HCT116 (cell line): ENCODE measurements at regions not wholly inside any gene's neighbourhood (a gene's known extent, or its start where the extent isn't known, plus 50 kb on each side); places are given as distances from the start of the nearest gene placed in this dataset.

Source experiments
- CEBPB ChIP-seq: IDR thresholded peaks from 2 replicates; pipeline ENCODE4 v1.6.1; 2012; ENCODE audit warnings: low read depth
- TF ChIP-seq, protein P1 (sequence below), 3 experiments: fragments of 200-600 bp in 1 of 3; sonication (generic) in 1 of 3; IDR thresholded peaks in 2 of 3; conservative IDR thresholded peaks in 1 of 3; 2 replicates each; pipeline ENCODE4 v1.5.1; 2012 to 2017; ENCODE audit warnings: low read depth in 2 of 3, low read length in 2 of 3, antibody characterized with exemption in 1 of 3, borderline replicate concordance in 1 of 3, control low read depth in 1 of 3, mild to moderate bottlenecking in 1 of 3, mixed read lengths in 1 of 3, mixed run types in 1 of 3, moderate library complexity in 1 of 3; ENCODE audit not compliant: insufficient read depth in 1 of 3

DNA sequence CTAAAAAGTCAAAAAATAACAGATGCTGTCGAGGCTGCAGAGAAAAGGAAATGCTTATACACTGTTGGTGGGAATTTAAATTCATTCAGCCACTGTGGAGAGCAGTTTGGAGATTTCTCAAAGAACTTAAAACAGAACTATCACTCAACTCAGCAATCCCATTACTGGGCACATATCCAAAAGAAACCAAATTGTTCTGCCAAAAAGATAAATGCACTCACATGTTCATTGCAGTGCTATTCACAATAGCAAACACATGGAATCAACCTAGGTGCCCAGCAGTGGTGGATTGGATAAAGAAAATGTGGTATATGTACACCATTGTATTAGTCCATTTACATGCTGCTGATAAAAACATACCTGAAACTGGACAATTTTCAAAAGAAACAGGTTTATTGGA is 116.0 kb upstream of the VGLL2 start:
- TF ChIP-seq, protein P1, sequence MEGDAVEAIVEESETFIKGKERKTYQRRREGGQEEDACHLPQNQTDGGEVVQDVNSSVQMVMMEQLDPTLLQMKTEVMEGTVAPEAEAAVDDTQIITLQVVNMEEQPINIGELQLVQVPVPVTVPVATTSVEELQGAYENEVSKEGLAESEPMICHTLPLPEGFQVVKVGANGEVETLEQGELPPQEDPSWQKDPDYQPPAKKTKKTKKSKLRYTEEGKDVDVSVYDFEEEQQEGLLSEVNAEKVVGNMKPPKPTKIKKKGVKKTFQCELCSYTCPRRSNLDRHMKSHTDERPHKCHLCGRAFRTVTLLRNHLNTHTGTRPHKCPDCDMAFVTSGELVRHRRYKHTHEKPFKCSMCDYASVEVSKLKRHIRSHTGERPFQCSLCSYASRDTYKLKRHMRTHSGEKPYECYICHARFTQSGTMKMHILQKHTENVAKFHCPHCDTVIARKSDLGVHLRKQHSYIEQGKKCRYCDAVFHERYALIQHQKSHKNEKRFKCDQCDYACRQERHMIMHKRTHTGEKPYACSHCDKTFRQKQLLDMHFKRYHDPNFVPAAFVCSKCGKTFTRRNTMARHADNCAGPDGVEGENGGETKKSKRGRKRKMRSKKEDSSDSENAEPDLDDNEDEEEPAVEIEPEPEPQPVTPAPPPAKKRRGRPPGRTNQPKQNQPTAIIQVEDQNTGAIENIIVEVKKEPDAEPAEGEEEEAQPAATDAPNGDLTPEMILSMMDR (IDR thresholded peaks at IDR 0.05 in 2 of 3, conservative IDR thresholded peaks at IDR 0.05 in 1 of 3; ENCODE audit: borderline replicate concordance in 1 of 3, insufficient read depth in 1 of 3, low read depth in 2 of 3, low read length in 2 of 3): no peak
- no peak for TF ChIP-seq CEBPB
